Mesendoderm (in vitro differentiated cells): ENCODE measurements at regions not wholly inside any gene's neighbourhood (a gene's known extent, or its start where the extent isn't known, plus 50 kb on each side); places are given as distances from the start of the nearest gene placed in this dataset.

Source experiments
- DNase-seq: peaks from one replicate; pipeline ENCODE4 v3.0.0; 2013
- H2AK5ac ChIP-seq: 2 replicates; pipeline ENCODE4 v1.6.1; 2013; ENCODE audit warnings: low read length, inconsistent platforms
- H2BK120ac ChIP-seq: 2 replicates; pipeline ENCODE4 v1.6.1; 2013; ENCODE audit warnings: low read depth, mild to moderate bottlenecking, low read length, moderate library complexity, mixed read lengths
- H2BK15ac ChIP-seq: replicated peaks from 2 replicates; pipeline ENCODE4 v1.6.1; 2013; ENCODE audit warnings: low read depth, mild to moderate bottlenecking, moderate library complexity
- H2BK5ac ChIP-seq: 2 replicates; pipeline ENCODE4 v1.6.1; 2013; ENCODE audit warnings: low read length, inconsistent platforms
- H3K18ac ChIP-seq: 2 replicates; pipeline ENCODE4 v1.6.1; 2013; ENCODE audit warnings: mild to moderate bottlenecking, low read length, mixed read lengths
- H3K23ac ChIP-seq: one replicate; pipeline ENCODE4 v1.6.1; 2013; ENCODE audit warnings: low read length
- H3K27ac ChIP-seq: 2 replicates; pipeline ENCODE4 v1.5.1; 2013; ENCODE audit warnings: low read depth, mild to moderate bottlenecking, inconsistent platforms, low read length, moderate library complexity
- H3K27me3 ChIP-seq: 2 replicates; pipeline ENCODE4 v1.6.1; 2013; ENCODE audit warnings: low read length, control low read depth, mild to moderate bottlenecking, inconsistent platforms; ENCODE audit not compliant: insufficient read depth, poor library complexity
- H3K36me3 ChIP-seq: 2 replicates; pipeline ENCODE4 v1.6.1; 2013; ENCODE audit warnings: low read length, inconsistent platforms; ENCODE audit not compliant: control insufficient read depth, insufficient read depth
- H3K4ac ChIP-seq: one replicate; pipeline ENCODE4 v1.6.1; 2013; ENCODE audit warnings: low read depth, mild to moderate bottlenecking, low read length, moderate library complexity
- H3K4me1 ChIP-seq: 2 replicates; pipeline ENCODE4 v1.6.1; 2013; ENCODE audit warnings: low read depth, low read length, inconsistent platforms; ENCODE audit not compliant: control insufficient read depth
- H3K4me2 ChIP-seq: 2 replicates; pipeline ENCODE4 v1.6.1; 2013; ENCODE audit warnings: low read length
- H3K4me3 ChIP-seq: 2 replicates; pipeline ENCODE4 v1.5.1; 2013; ENCODE audit warnings: mild to moderate bottlenecking, low read length
- H3K56ac ChIP-seq: one replicate; pipeline ENCODE4 v1.6.1; 2013; ENCODE audit warnings: low read length
- H3K79me1 ChIP-seq: 2 replicates; pipeline ENCODE4 v1.6.1; 2013; ENCODE audit warnings: low read length, inconsistent platforms
- H3K79me2 ChIP-seq: 2 replicates; pipeline ENCODE4 v1.6.1; 2013; ENCODE audit warnings: mild to moderate bottlenecking, low read length; ENCODE audit not compliant: control insufficient read depth, insufficient read depth
- H3K9ac ChIP-seq: 2 replicates; pipeline ENCODE4 v1.6.1; 2013; ENCODE audit warnings: low read length, inconsistent platforms
- H4K5ac ChIP-seq: one replicate; pipeline ENCODE4 v1.6.1; 2013; ENCODE audit warnings: low read length
- H4K8ac ChIP-seq: one replicate; pipeline ENCODE4 v1.6.1; 2013; ENCODE audit warnings: low read depth, mild to moderate bottlenecking, control low read depth, low read length, moderate library complexity
- whole genome bisulfite sequencing: extraction: QIAGEN DNeasy Blood & Tissue Kit; methylation state at CpG from one replicate; pipeline ENCODE4 v1.1.7; 2013; ENCODE audit warnings: low lambda C conversion rate, missing lambda C conversion rate; ENCODE audit not compliant: insufficient coverage; ENCODE audit errors: extremely low coverage; 5-methylcytosine and 5-hydroxymethylcytosine counted together

- H4K8ac ChIP-seq: no peak overlapping the region
- no peaks in the 10 kb centered on the region for H3K79me1 ChIP-seq
- no peaks in the 10 kb centered on the region for H3K36me3 ChIP-seq
- WGBS: no CpG with 5 or more reads among the region's 2 CpGs
- H2BK120ac ChIP-seq: no peak overlapping the region
- no peaks in the 10 kb centered on the region for H3K27me3 ChIP-seq
- H2AK5ac ChIP-seq: no peak overlapping the region
- no peak overlapping the region for H3K27ac ChIP-seq
- no peak overlapping the region for H3K18ac ChIP-seq
- no peak overlapping the region for H3K56ac ChIP-seq
- no peak overlapping the region for H4K5ac ChIP-seq
- H3K4ac ChIP-seq: no peak overlapping the region
- H3K23ac ChIP-seq: no peak overlapping the region
- DNase-seq: no peak
- H3K9ac ChIP-seq: no peak overlapping the region
- H2BK5ac ChIP-seq: no peak overlapping the region
- no peak overlapping the region for H3K4me2 ChIP-seq
- no peaks in the 10 kb centered on the region for H3K79me2 ChIP-seq
- H3K4me1 ChIP-seq: no peaks in the 10 kb centered on the region
- no peak overlapping the region for H2BK15ac ChIP-seq
- no peak overlapping the region for H3K4me3 ChIP-seq
These were observed 170.9 kb downstream of the DUSP6 start for GRCh38 chr12:89181271-89181920.

GRCh38 chr12:89180496-89180895 is 171.8 kb downstream of the DUSP6 start:
- no peak overlapping the region for H2BK15ac ChIP-seq
- no CpG with 5 or more reads among the region's 2 CpGs for WGBS
- no peak overlapping the region for H4K8ac ChIP-seq
- H3K27me3 ChIP-seq: no peaks in the 10 kb centered on the region
- H3K4ac ChIP-seq: no peak overlapping the region
- no peak overlapping the region for H2BK5ac ChIP-seq
- H3K4me1 ChIP-seq: no peaks in the 10 kb centered on the region
- no peaks in the 10 kb centered on the region for H3K36me3 ChIP-seq
- no peak overlapping the region for H3K18ac ChIP-seq
- H3K79me2 ChIP-seq: no peaks in the 10 kb centered on the region
- no peak overlapping the region for H4K5ac ChIP-seq
- no peak for DNase-seq
- no peak overlapping the region for H3K9ac ChIP-seq
- no peaks in the 10 kb centered on the region for H3K79me1 ChIP-seq
- no peak overlapping the region for H3K23ac ChIP-seq
- no peak overlapping the region for H3K4me2 ChIP-seq
- H3K27ac ChIP-seq: no peak overlapping the region
- H3K4me3 ChIP-seq: no peak overlapping the region
- H3K56ac ChIP-seq: no peak overlapping the region
- no peak overlapping the region for H2BK120ac ChIP-seq
- H2AK5ac ChIP-seq: no peak overlapping the region

- no peak for DNase-seq
- no peak overlapping the region for H2BK15ac ChIP-seq
- WGBS: no CpG with 5 or more reads among the region's 1 CpG
These were observed 172.3 kb downstream of the DUSP6 start for GRCh38 chr12:89179983-89180382.

GRCh38 chr12:89179245-89179644 is 173.1 kb downstream of the DUSP6 start:
- H3K23ac ChIP-seq: no peak overlapping the region
- H2BK120ac ChIP-seq: no peak overlapping the region
- H4K8ac ChIP-seq: no peak overlapping the region
- H3K4me3 ChIP-seq: no peak overlapping the region
- no peak overlapping the region for H2BK5ac ChIP-seq
- H3K9ac ChIP-seq: no peak overlapping the region
- no peaks in the 10 kb centered on the region for H3K27me3 ChIP-seq
- no peaks in the 10 kb centered on the region for H3K79me2 ChIP-seq
- H4K5ac ChIP-seq: no peak overlapping the region
- H2BK15ac ChIP-seq: no peak overlapping the region
- no peak for DNase-seq
- WGBS: no CpG with 5 or more reads among the region's 1 CpG
- H2AK5ac ChIP-seq: no peak overlapping the region
- H3K56ac ChIP-seq: no peak overlapping the region
- no peak overlapping the region for H3K4ac ChIP-seq
- no peaks in the 10 kb centered on the region for H3K36me3 ChIP-seq
- no peaks in the 10 kb centered on the region for H3K79me1 ChIP-seq
- H3K27ac ChIP-seq: no peak overlapping the region
- no peak overlapping the region for H3K4me2 ChIP-seq
- H3K18ac ChIP-seq: no peak overlapping the region
- no peaks in the 10 kb centered on the region for H3K4me1 ChIP-seq

More at GRCh38 chr12:89179983-89180382, 172.3 kb downstream of the DUSP6 start:
- Histone ChIP-seq H3K56ac (no peak overlapping the region), H3K79me2 (no peaks in the 10 kb centered on the region), H3K9ac (no peak overlapping the region), H3K36me3 (no peaks in the 10 kb centered on the region), H3K4ac (no peak overlapping the region), H2BK120ac (no peak overlapping the region), H2AK5ac (no peak overlapping the region), H3K4me1 (no peaks in the 10 kb centered on the region), H3K18ac (no peak overlapping the region), H3K27me3 (no peaks in the 10 kb centered on the region), H3K27ac (no peak overlapping the region), H3K23ac (no peak overlapping the region), H3K79me1 (no peaks in the 10 kb centered on the region), H3K4me2 (no peak overlapping the region), H2BK5ac (no peak overlapping the region), H4K5ac (no peak overlapping the region), H3K4me3 (no peak overlapping the region), H4K8ac (no peak overlapping the region)

GRCh38 chr12:89177802-89178395 is 174.4 kb downstream of the DUSP6 start:
- Histone ChIP-seq H3K18ac (no peak overlapping the region), H2AK5ac (no peak overlapping the region), H3K4me1 (no peaks in the 10 kb centered on the region), H3K4me3 (no peak overlapping the region), H3K79me2 (no peaks in the 10 kb centered on the region), H4K8ac (no peak overlapping the region), H3K27ac (no peak overlapping the region), H2BK5ac (no peak overlapping the region), H2BK15ac (peak overlapping the region; percentile 19), H3K4me2 (no peak overlapping the region), H4K5ac (no peak overlapping the region), H2BK120ac (no peak overlapping the region), H3K36me3 (no peaks in the 10 kb centered on the region), H3K56ac (no peak overlapping the region), H3K27me3 (no peaks in the 10 kb centered on the region), H3K4ac (no peak overlapping the region), H3K9ac (no peak overlapping the region), H3K79me1 (no peaks in the 10 kb centered on the region), H3K23ac (no peak overlapping the region)
- no CpG with 5 or more reads among the region's 3 CpGs for WGBS
- DNase-seq: no peak

- Histone ChIP-seq H3K9ac (no peak overlapping the region), H3K27me3 (no peaks in the 10 kb centered on the region), H3K4ac (no peak overlapping the region), H3K23ac (no peak overlapping the region), H4K5ac (no peak overlapping the region), H3K4me1 (no peaks in the 10 kb centered on the region), H3K56ac (no peak overlapping the region), H3K27ac (no peak overlapping the region), H3K4me3 (no peak overlapping the region), H3K18ac (no peak overlapping the region), H3K79me1 (no peaks in the 10 kb centered on the region), H2BK120ac (no peak overlapping the region), H2AK5ac (no peak overlapping the region), H3K36me3 (no peaks in the 10 kb centered on the region), H3K4me2 (no peak overlapping the region), H3K79me2 (no peaks in the 10 kb centered on the region), H4K8ac (no peak overlapping the region), H2BK15ac (no peak overlapping the region), H2BK5ac (no peak overlapping the region)
- DNase-seq: no peak
- no CpG with 5 or more reads among the region's 2 CpGs for WGBS
These were observed 175.6 kb downstream of the DUSP6 start for GRCh38 chr12:89176676-89177075.
